Stimulated activated naive B cell treated with anti-CD40 and anti-IgM and Interleukin-4, amounts not matched to agents 10 μg/mL and 1 μg/mL and 100 μg/mL, for 72 hours (primary cell): ENCODE measurements at regions not wholly inside any gene's neighbourhood (a gene's known extent, or its start where the extent isn't known, plus 50 kb on each side); places are given as distances from the start of the nearest gene placed in this dataset.

Experiments
- ATAC-seq, 2 donors: fragments of 150-1000 bp; cut with Tn5 transposase; replicated peaks; 2 replicates each; pipeline ENCODE4 v1.10.0; 2021; ENCODE audit warnings: moderate library complexity in 1 of 2
- DNase-seq: peaks from one replicate; pipeline ENCODE4 v3.0.0; 2021
- H3K27ac Mint-ChIP-seq: one replicate; pipeline ENCODE4 v1.8.0; 2022; ENCODE audit warnings: mild to moderate bottlenecking, mixed read lengths
- H3K27me3 Mint-ChIP-seq, 2 donors: one replicate each; pipeline ENCODE4 v1.8.0; 2022; ENCODE audit warnings: mixed read lengths in 2 of 2
- H3K36me3 Mint-ChIP-seq, 2 donors: one replicate each; pipeline ENCODE4 v1.8.0; 2022; ENCODE audit warnings: mixed read lengths in 2 of 2, mild to moderate bottlenecking in 1 of 2
- H3K4me1 Mint-ChIP-seq, 2 donors: one replicate each; pipeline ENCODE4 v1.8.0; 2022; ENCODE audit warnings: mixed read lengths in 2 of 2, mild to moderate bottlenecking in 1 of 2
- H3K4me3 Mint-ChIP-seq, 2 donors: one replicate each; pipeline ENCODE4 v1.8.0; 2022; ENCODE audit warnings: mild to moderate bottlenecking in 2 of 2, mixed read lengths in 2 of 2, moderate library complexity in 1 of 2
- H3K9me3 Mint-ChIP-seq, 2 donors: one replicate each; pipeline ENCODE4 v1.8.0; 2022; ENCODE audit warnings: mixed read lengths in 2 of 2, mild to moderate bottlenecking in 1 of 2

DNA sequence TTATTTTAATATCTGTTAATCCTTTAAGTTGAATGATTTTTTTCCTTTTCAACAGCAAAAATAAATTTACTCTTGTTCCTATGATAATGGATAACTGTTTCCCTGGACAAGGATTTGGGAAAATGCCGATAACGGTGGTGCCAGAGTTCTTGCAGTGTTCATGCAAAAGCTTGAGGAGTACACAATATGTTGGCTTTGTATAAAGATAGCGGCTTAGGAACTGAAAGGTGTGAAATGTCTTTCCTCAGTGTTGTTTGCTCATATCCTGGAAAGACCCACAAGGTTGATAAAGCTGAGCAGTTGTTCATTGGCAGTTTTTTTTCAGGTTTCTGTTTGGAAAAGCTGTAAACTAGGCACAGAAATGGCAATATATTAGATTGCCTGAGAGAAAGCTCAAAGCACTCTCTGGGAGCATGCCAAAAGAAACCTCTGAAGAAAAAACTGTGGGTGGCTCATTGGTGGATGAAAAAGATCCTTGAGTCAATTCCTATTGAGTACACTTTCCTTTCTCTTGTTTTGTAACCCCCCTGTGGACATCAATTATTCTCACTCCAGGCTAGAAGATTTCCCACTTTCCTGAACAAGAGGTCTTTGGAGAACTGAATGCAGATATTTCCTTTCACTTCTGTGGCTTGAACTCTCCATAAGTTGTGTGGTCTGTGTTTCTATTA, 117.2 kb upstream of the RGMB start:
- Mint-ChIP-seq H3K4me3 (no peak overlapping the region), H3K27me3 (no peaks in the 10 kb centered on the region), H3K4me1 (no peaks in the 10 kb centered on the region), H3K9me3 (peaks cover 0 to 6% of the 10 kb centered on the region in 2 donors), H3K36me3 (no peaks in the 10 kb centered on the region), H3K27ac (no peak overlapping the region)
- ATAC-seq, result no peak
- no peak for DNase-seq

DNA sequence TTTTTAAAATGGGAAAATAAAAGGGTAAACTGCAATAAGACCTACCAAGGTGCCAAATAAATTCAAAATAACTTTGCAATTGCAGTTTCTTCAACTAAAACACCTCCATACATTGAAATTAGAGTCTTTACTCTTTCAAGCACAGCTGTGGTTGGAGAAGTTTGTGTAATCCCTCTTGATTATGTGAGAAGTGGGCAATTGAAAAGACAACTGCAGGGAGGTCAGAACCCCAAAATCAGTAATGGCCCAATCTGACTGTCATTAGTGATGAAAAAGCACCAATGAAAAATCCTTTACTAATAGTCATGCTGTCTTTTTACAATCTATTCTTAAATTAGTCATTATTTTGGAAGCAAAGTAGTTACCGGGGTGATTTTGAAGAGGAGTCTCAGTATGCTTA, 116.7 kb upstream of the RGMB start:
- H3K27me3 Mint-ChIP-seq, result no peaks in the 10 kb centered on the region
- H3K36me3 Mint-ChIP-seq, result no peaks in the 10 kb centered on the region
- no peak overlapping the region for H3K27ac Mint-ChIP-seq
- H3K9me3 Mint-ChIP-seq, result peaks cover 0 to 4% of the 10 kb centered on the region in 2 donors
- DNase-seq (no peak), ATAC-seq (no peak)
- no peaks in the 10 kb centered on the region for H3K4me1 Mint-ChIP-seq
- H3K4me3 Mint-ChIP-seq, result no peak overlapping the region

DNA sequence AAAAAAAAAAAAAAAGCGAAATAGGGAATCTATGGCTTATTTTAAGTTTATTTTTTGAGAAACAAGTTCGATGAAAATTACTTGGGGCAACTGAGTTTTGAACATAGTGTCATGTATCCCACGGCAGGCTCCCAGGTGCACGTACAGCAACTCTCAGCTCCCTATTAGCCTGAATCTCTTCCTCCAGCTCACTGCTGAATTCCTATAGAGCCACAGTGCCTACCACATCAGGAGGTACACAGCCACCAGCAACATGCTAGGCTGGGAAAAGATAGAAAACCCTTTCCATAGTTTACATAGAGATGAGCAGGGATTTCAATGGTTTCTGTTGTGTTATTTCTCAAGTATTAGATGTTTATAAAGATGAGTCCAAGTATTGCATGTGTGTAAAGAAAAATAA, 115.9 kb upstream of the RGMB start:
- H3K27ac Mint-ChIP-seq, result no peak overlapping the region
- DNase-seq (no peak), ATAC-seq (no peak)
- H3K36me3 Mint-ChIP-seq, result no peaks in the 10 kb centered on the region
- H3K9me3 Mint-ChIP-seq, result peaks cover 0 to 1% of the 10 kb centered on the region in 2 donors
- H3K4me1 Mint-ChIP-seq, result no peaks in the 10 kb centered on the region
- no peak overlapping the region for H3K4me3 Mint-ChIP-seq
- no peaks in the 10 kb centered on the region for H3K27me3 Mint-ChIP-seq

DNA sequence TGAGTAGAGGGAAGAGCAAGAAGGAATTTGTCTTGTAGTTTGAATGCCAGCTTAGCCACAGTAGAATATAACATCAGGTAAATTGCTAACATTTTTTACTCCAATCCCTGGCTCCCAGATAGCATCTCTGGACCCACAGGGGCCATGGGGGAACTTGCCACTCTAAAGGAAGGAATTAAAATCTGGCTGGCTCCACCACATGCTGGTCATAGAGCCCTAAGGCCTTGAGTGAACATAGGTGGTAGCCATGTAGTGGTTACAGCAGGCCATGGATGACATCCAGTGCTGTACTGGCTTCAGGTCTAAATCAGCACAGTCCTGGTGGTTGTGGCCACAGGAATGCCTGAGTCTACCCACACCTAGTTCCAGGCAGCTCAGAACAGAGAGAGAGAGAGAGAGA, 109.9 kb upstream of the RGMB start:
- Mint-ChIP-seq H3K4me1 (no peaks in the 10 kb centered on the region), H3K27me3 (no peaks in the 10 kb centered on the region), H3K36me3 (no peaks in the 10 kb centered on the region), H3K27ac (no peak overlapping the region), H3K9me3 (peaks cover 0 to 5% of the 10 kb centered on the region in 2 donors), H3K4me3 (no peak overlapping the region)
- no peak for DNase-seq
- no peak for ATAC-seq

DNA sequence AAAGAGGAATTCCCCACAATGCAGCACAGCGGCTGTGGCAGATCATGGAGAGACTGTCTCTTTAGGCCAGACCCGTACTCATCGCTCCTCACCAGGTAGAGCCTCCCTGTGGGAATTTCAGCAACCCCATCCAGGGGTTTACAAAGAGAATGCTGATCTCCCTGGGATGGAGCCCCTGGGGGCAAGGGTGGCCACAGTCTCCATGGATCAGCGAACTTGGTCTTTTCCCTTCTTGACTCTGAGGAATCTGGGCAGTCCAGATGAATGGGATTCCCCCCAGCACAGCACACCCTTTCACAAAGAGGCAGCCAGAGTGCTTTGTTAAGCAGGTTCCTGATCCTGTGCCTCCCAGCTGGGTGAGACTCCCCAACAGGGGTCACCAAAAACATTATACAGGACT, 108.7 kb upstream of the RGMB start:
- Mint-ChIP-seq H3K4me1 (no peaks in the 10 kb centered on the region), H3K4me3 (no peak overlapping the region), H3K36me3 (no peaks in the 10 kb centered on the region), H3K27ac (no peak overlapping the region), H3K9me3 (peaks cover 0 to 5% of the 10 kb centered on the region in 2 donors), H3K27me3 (no peaks in the 10 kb centered on the region)
- DNase-seq (no peak), ATAC-seq (no peak)

DNA sequence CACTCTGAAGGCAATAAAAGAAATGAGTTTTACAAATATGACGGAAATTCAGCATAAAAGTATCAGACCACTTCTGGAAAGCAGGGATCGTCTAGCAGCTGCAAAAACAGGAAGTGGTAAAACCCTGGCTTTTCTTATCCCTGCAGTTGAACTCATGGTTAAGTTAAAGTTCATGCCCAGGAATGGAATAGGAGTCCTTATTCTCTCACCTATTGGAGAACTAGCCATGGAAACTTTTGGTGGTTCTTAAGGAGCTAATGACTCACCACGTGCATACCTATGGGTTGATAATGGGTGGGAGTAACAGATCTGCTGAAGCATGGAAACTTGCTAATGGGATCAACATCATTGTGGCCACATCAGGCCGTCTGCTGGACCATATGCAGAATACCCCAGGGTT, 93.5 kb upstream of the RGMB start:
- H3K27me3 Mint-ChIP-seq, result peaks cover 6% of the 10 kb centered on the region in 2 donors
- ATAC-seq, result no peak

DNA sequence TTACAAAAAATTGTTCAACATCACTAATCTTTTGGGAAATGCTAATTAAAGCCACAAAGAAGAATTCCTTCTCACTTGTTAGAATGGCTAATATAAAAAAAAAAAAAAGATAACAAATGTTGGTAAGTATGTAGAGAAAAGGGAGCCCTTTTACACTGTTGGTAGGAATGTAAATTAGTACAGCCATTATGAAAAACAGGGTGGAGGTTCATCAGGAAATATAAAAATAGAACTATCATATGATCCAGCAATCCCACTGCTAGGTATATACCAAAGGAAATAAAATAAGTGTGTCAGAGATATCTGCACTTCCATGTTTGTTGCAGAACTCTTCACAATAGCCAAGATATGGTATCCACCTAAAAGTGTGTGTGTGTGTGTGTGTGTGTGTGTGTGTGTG, 83.5 kb upstream of the RGMB start:
- DNase-seq (no peak), ATAC-seq (no peak)
- no peaks in the 10 kb centered on the region for H3K4me1 Mint-ChIP-seq
- no peaks in the 10 kb centered on the region for H3K36me3 Mint-ChIP-seq
- no peak overlapping the region for H3K4me3 Mint-ChIP-seq
- peaks cover 20 to 23% of the 10 kb centered on the region in 2 donors for H3K9me3 Mint-ChIP-seq
- no peaks in the 10 kb centered on the region for H3K27me3 Mint-ChIP-seq
- no peak overlapping the region for H3K27ac Mint-ChIP-seq

More for the DNA sequence above, 93.5 kb upstream of the RGMB start:
- Mint-ChIP-seq H3K27ac (no peak overlapping the region), H3K36me3 (no peaks in the 10 kb centered on the region), H3K4me1 (no peaks in the 10 kb centered on the region), H3K4me3 (no peak overlapping the region), H3K9me3 (peaks cover 4 to 9% of the 10 kb centered on the region in 2 donors)
- DNase-seq, result no peak

DNA sequence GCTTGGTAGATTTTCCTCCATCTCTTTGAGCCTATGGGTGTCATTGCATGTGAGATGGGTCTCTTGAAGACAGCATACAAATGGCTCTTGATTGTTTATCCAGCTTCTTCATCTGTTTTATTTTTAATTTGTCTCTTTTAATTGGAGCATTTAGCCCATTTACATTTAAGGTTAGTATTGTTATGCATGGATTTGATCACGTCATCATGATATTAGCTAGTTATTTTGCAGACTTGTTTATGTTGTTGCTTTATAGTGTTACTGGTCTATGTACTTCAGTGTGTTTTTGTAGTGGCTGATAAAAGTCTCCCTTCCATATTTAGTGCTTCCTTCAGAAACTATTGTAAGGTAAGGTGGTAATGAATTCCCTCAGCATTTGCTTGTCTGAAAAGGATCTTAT, 78.6 kb upstream of the RGMB start:
- peaks cover 14 to 15% of the 10 kb centered on the region in 2 donors for H3K9me3 Mint-ChIP-seq
- ATAC-seq (no peak), DNase-seq (no peak)
- no peak overlapping the region for H3K4me3 Mint-ChIP-seq
- H3K4me1 Mint-ChIP-seq, result no peaks in the 10 kb centered on the region
- peaks cover 0 to 8% of the 10 kb centered on the region in 2 donors for H3K27me3 Mint-ChIP-seq
- H3K27ac Mint-ChIP-seq, result no peak overlapping the region
- H3K36me3 Mint-ChIP-seq, result no peaks in the 10 kb centered on the region

DNA sequence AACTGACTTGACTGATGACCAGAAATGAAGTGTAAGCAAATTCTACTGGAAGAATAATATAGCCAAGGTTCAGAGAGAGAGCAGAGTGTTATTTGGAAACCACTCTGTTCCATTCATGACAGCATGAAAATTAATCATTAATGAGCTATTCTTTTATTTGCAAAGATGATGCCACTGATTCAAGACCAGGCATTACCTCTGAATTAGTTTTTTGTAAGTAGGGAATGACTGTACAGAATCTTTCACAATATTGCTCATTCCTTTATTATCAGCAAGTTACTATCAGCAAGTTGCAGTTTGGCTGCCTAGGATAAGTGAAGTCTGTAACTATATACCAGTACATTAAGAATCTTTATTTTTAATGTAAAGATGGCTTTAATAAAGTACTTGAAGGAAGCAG, 75.1 kb upstream of the RGMB start:
- ATAC-seq (no peak), DNase-seq (no peak)
- Mint-ChIP-seq H3K27ac (no peak overlapping the region), H3K27me3 (peaks cover 0 to 8% of the 10 kb centered on the region in 2 donors), H3K36me3 (peaks cover 0 to 2% of the 10 kb centered on the region in 2 donors), H3K9me3 (peaks cover 20 to 26% of the 10 kb centered on the region in 2 donors), H3K4me3 (no peak overlapping the region), H3K4me1 (no peaks in the 10 kb centered on the region)

DNA sequence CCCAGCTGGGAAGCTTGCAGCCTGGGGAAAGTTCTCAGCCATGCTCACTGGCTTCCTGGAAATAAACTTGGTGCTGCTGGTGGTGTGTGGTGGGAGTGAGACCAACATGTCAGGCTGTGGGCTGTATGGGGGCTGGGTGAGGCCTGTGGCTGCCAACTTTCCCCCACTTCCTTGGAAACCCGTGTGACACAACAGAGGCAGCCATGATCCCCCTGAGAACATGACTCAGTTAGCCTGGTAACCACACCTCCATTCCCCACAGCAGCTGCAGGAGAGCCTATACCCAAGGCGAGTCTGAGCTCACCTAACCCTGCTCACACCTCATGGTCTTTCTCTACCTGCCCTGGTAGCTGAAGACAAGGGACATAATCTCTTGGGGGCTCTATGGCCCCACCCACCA, 72.7 kb upstream of the RGMB start:
- Mint-ChIP-seq H3K27me3 (peaks cover 0 to 8% of the 10 kb centered on the region in 2 donors), H3K4me3 (no peak overlapping the region), H3K27ac (no peak overlapping the region), H3K4me1 (no peaks in the 10 kb centered on the region), H3K36me3 (peaks cover 0 to 2% of the 10 kb centered on the region in 2 donors), H3K9me3 (peaks cover 20 to 23% of the 10 kb centered on the region in 2 donors)
- DNase-seq, result no peak
- peak in 1 of 2 donors; percentile 16 for ATAC-seq

DNA sequence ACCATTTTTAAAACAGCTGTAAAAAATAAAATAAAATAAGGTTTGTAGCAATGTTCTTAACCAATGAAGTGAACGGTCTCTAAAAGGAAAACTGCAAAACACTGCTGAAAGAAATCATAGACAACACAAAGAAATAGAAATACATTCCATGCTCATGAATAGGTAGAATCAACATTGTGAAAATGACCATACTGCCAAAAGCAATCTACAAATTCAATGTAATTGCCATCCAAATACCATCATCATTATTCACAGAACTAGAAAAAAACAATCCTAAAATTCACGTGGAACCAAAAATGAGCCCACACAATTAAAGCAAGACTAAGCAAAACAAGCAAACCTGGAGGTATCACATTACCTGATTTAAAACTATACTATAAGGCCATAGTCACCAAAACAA, 67.6 kb upstream of the RGMB start:
- H3K36me3 Mint-ChIP-seq, result peaks cover 0 to 2% of the 10 kb centered on the region in 2 donors
- H3K4me1 Mint-ChIP-seq, result no peaks in the 10 kb centered on the region
- H3K27me3 Mint-ChIP-seq, result no peaks in the 10 kb centered on the region
- no peak overlapping the region for H3K27ac Mint-ChIP-seq
- ATAC-seq (no peak), DNase-seq (no peak)
- H3K9me3 Mint-ChIP-seq, result peaks cover 22 to 24% of the 10 kb centered on the region in 2 donors
- no peak overlapping the region for H3K4me3 Mint-ChIP-seq

DNA sequence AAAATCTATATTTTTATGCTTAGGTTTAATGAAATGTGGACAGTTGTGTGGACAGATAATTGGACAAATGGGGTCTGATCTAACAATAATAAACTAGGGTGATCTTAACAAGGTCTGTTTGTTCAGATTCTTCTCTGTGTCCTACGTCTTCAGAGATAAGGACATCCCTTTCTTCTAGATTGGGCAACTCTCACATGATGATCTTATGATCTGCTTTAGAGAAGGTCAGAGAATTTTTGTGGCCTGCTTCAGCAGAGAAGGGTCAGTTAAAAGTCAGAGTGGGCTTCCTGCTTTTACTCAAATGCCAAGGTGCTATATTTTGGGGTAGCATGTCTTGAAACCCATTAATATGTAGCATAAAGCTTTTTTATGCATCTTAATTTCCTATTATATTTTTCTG, 63.8 kb upstream of the RGMB start:
- DNase-seq, result no peak
- Mint-ChIP-seq H3K9me3 (peaks cover 0 to 6% of the 10 kb centered on the region in 2 donors), H3K4me1 (no peaks in the 10 kb centered on the region), H3K4me3 (no peak overlapping the region), H3K27ac (no peak overlapping the region), H3K36me3 (no peaks in the 10 kb centered on the region), H3K27me3 (no peaks in the 10 kb centered on the region)
- ATAC-seq, result no peak

DNA sequence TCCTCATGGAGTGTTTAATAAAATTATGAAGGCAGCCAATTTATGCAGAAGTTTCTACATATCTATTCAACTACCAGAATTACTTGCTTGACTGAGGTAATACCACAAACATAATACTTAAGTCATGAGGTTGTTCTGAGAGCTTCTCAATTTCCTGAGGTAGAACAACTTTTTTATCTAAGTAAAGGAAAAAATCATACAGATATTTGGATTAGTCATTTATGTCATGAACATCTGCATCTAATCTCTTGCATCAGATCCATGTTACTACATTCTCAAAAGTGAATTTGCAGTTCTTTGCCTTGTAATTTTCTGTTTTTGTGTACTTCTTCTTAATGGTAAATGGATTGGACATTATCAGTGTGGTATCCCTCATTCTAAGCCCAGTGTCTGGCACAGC, 60.4 kb upstream of the RGMB start:
- DNase-seq, result no peak
- Mint-ChIP-seq H3K27ac (no peak overlapping the region), H3K4me3 (no peak overlapping the region), H3K27me3 (no peaks in the 10 kb centered on the region), H3K9me3 (peaks cover 0 to 2% of the 10 kb centered on the region in 2 donors), H3K36me3 (no peaks in the 10 kb centered on the region), H3K4me1 (no peaks in the 10 kb centered on the region)
- no peak for ATAC-seq

DNA sequence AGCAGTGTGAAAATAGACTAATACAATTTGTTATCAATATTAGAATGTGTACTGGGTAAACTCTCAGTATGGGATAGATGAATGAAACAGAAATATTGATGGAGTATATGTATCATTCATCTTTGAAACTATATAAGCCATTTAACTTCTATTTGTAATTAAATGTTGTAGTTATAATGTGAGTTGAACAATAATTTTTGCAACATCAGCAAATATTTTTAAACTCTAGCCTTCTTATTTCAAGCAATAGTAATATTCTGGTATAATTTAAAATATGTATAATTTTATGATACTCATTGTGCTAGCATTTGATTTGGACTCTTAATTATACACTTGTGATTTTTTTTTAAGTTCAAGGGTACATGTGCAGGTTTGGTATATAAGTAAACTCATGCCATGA, 59.6 kb upstream of the RGMB start:
- no peaks in the 10 kb centered on the region for H3K27me3 Mint-ChIP-seq
- no peak for DNase-seq
- H3K27ac Mint-ChIP-seq, result no peak overlapping the region
- no peaks in the 10 kb centered on the region for H3K36me3 Mint-ChIP-seq
- H3K4me1 Mint-ChIP-seq, result no peaks in the 10 kb centered on the region
- no peak overlapping the region for H3K4me3 Mint-ChIP-seq
- H3K9me3 Mint-ChIP-seq, result peaks cover 0 to 5% of the 10 kb centered on the region in 2 donors
- ATAC-seq, result no peak

DNA sequence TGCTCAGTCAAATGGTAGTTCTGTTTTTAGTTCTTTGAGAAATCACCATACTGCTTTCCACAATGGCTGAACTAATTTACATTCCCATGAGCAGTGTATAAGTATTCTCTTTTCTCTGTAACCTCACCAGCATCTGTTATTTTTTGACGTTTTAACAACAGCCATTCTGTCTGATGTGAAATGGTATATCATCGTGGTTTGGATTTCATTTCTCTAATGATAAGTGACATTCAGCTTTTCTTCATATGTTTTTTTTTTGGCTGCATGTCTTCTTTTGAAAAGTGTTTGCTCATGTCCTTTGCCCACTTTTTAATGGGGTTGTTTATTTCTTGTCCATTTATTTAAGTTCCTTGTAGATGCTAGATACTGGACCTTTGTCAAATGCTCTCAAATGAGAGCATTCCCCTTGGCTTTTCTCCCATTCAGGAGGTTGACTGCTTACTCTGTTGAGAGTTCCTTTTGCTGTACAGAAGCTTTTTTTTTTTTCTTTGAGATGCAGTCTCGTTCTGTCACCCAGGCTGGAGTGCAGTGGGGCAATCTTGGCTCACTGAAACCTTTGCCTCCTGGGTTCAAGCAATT, 58.7 kb upstream of the RGMB start:
- peaks cover 0 to 8% of the 10 kb centered on the region in 2 donors for H3K9me3 Mint-ChIP-seq
- H3K27ac Mint-ChIP-seq, result no peak overlapping the region
- no peaks in the 10 kb centered on the region for H3K36me3 Mint-ChIP-seq
- H3K4me1 Mint-ChIP-seq, result no peaks in the 10 kb centered on the region
- H3K27me3 Mint-ChIP-seq, result peaks cover 0 to 3% of the 10 kb centered on the region in 2 donors
- no peak overlapping the region for H3K4me3 Mint-ChIP-seq
- ATAC-seq, result no peak
- DNase-seq, result no peak
